Loucy (cell line): ENCODE measurements at regions not wholly inside any gene's neighbourhood (a gene's known extent, or its start where the extent isn't known, plus 50 kb on each side); places are given as distances from the start of the nearest gene placed in this dataset.

Source experiments
- H2AFZ ChIP-seq: fragments of 200-600 bp; sonication (generic); 2 replicates; pipeline ENCODE4 v1.6.0; 2016; ENCODE audit warnings: antibody characterized with exemption, mild to moderate bottlenecking, low read length, moderate library complexity
- H3F3A ChIP-seq: fragments of 200-600 bp; 2 replicates; pipeline ENCODE4 v1.6.0; 2016; ENCODE audit warnings: antibody characterized with exemption, low read depth, mild to moderate bottlenecking
- H3K27me3 ChIP-seq: fragments of 200-600 bp; sonication (generic); 2 replicates; pipeline ENCODE4 v1.6.1; 2014; ENCODE audit warnings: low read length, mild to moderate bottlenecking; ENCODE audit not compliant: insufficient read depth, poor library complexity, severe bottlenecking
- H3K36me3 ChIP-seq: fragments of 200-600 bp; sonication (generic); 2 replicates; pipeline ENCODE4 v1.6.1; 2016; ENCODE audit warnings: low read length; ENCODE audit not compliant: insufficient read depth
- H3K4me1 ChIP-seq: fragments of 200-600 bp; sonication (generic); 2 replicates; pipeline ENCODE4 v1.5.1; 2014; ENCODE audit warnings: low read length, mild to moderate bottlenecking; ENCODE audit not compliant: insufficient read depth, poor library complexity, severe bottlenecking
- H3K4me2 ChIP-seq: fragments of 200-600 bp; sonication (generic); 2 replicates; pipeline ENCODE4 v1.6.0; 2014; ENCODE audit warnings: antibody characterized with exemption, low read length, low read depth, mild to moderate bottlenecking; ENCODE audit not compliant: poor library complexity, severe bottlenecking
- H3K4me3 ChIP-seq: fragments of 200-600 bp; sonication (generic); 2 replicates; pipeline ENCODE4 v1.5.1; 2014; ENCODE audit warnings: low read length, mild to moderate bottlenecking, mixed read lengths; ENCODE audit not compliant: poor library complexity, severe bottlenecking
- H3K79me2 ChIP-seq: fragments of 200-600 bp; sonication (generic); 2 replicates; pipeline ENCODE4 v1.6.1; 2014; ENCODE audit warnings: low read length; ENCODE audit not compliant: insufficient read depth
- H3K9ac ChIP-seq: fragments of 200-600 bp; sonication (generic); 2 replicates; pipeline ENCODE4 v1.6.0; 2014; ENCODE audit warnings: mild to moderate bottlenecking, low read depth, low read length, moderate library complexity; ENCODE audit not compliant: poor library complexity, severe bottlenecking
- H3K9me2 ChIP-seq: fragments of 200-600 bp; sonication (generic); replicated peaks from 2 replicates; pipeline ENCODE4 v1.6.1; 2016; ENCODE audit warnings: low read depth, low read length, mixed read lengths
- H3K9me3 ChIP-seq: fragments of 200-600 bp; sonication (generic); 2 replicates; pipeline ENCODE4 v1.6.1; 2014; ENCODE audit warnings: mild to moderate bottlenecking, antibody characterized with exemption, low read length, low read depth; ENCODE audit not compliant: insufficient read depth
- H4K20me1 ChIP-seq: fragments of 200-600 bp; sonication (generic); 2 replicates; pipeline ENCODE4 v1.6.0; 2014; ENCODE audit warnings: antibody characterized with exemption, low read length, mild to moderate bottlenecking; ENCODE audit not compliant: insufficient read depth, poor library complexity, severe bottlenecking
- CTCF ChIP-seq: fragments of 200-600 bp; sonication (generic); conservative IDR thresholded peaks from 2 replicates; pipeline ENCODE4 v1.5.1; 2014; ENCODE audit warnings: mild to moderate bottlenecking, antibody characterized with exemption, low read length
- EZH2phosphoT487 ChIP-seq: fragments of 200-600 bp; IDR thresholded peaks from 2 replicates; pipeline ENCODE4 v1.6.1; 2018; ENCODE audit warnings: antibody characterized with exemption, mild to moderate bottlenecking, moderate library complexity, borderline replicate concordance

GRCh38 chrX:39029221-39029620 lies 228.0 kb downstream of the MID1IP1 start:
- Histone ChIP-seq H3K9me3 (peaks cover 8% of the 10 kb centered on the region; the same call in 1 of the 2 replicates), H3F3A (no peaks in the 10 kb centered on the region), H3K4me1 (no peaks in the 10 kb centered on the region), H3K79me2 (no peaks in the 10 kb centered on the region), H3K27me3 (no peaks in the 10 kb centered on the region), H3K9me2 (no peaks in the 10 kb centered on the region), H4K20me1 (no peaks in the 10 kb centered on the region), H3K4me3 (no peak overlapping the region), H3K4me2 (no peak overlapping the region), H3K9ac (no peak overlapping the region), H3K36me3 (no peaks in the 10 kb centered on the region), H2AFZ (no peak overlapping the region)
- TF ChIP-seq EZH2phosphoT487 (no peak), CTCF (no peak)

- Histone ChIP-seq H3F3A (no peaks in the 10 kb centered on the region), H4K20me1 (no peaks in the 10 kb centered on the region), H3K4me1 (no peaks in the 10 kb centered on the region), H3K9me2 (no peaks in the 10 kb centered on the region), H2AFZ (no peak overlapping the region), H3K36me3 (no peaks in the 10 kb centered on the region), H3K4me2 (no peak overlapping the region), H3K4me3 (no peak overlapping the region), H3K9ac (no peak overlapping the region), H3K79me2 (no peaks in the 10 kb centered on the region), H3K27me3 (no peaks in the 10 kb centered on the region), H3K9me3 (peaks cover 8% of the 10 kb centered on the region; the same call in 1 of the 2 replicates)
- no peak for TF ChIP-seq EZH2phosphoT487
- TF ChIP-seq CTCF: no peak
Measured at GRCh38 chrX:39030636-39031035, 229.4 kb downstream of the MID1IP1 start.

DNA sequence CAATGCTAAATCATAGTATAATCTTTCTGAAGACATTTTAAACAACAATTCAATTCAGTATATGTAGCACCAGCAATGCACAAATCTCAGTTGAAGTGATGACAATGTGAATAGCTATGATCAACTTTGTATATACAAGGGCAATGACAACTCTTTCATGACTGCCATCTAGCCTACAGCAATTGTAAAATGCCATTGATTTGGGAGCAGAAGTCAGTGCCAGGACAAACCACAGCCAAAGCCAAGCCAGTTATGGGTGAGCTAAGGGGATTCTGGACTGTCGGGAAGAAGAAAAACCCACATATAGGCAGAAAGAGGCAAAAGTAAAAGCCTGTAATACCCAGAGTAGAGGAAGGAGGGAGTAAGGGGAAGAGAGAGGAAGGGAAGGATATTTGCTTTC lies 238.6 kb downstream of the MID1IP1 start:
- Histone ChIP-seq H2AFZ (no peak overlapping the region), H3K4me1 (no peaks in the 10 kb centered on the region), H3K79me2 (no peaks in the 10 kb centered on the region), H3K4me3 (no peak overlapping the region), H3K9me2 (no peaks in the 10 kb centered on the region), H3K27me3 (no peaks in the 10 kb centered on the region), H3K4me2 (no peak overlapping the region), H3F3A (no peaks in the 10 kb centered on the region), H3K9ac (no peak overlapping the region), H3K36me3 (no peaks in the 10 kb centered on the region), H4K20me1 (no peaks in the 10 kb centered on the region), H3K9me3 (no peaks in the 10 kb centered on the region)
- TF ChIP-seq CTCF: no peak
